ENCODE measurements at regions not wholly inside any gene's neighbourhood (a gene's known extent, or its start where the extent isn't known, plus 50 kb on each side); places are given as distances from the start of the nearest gene placed in this dataset.

GRCh38 chr2:216769626-216770025 lies 74.3 kb upstream of the IGFBP5 start:
- Histone ChIP-seq H3K4me1 (ENCODE audit: insufficient read depth) (peaks cover 13% of the 10 kb centered on the region), H3F3A (replicated peaks; ENCODE audit: low read depth) (no peaks in the 10 kb centered on the region), H3K4me3 (no peak overlapping the region), H3K4me2 (no peak overlapping the region), H3K79me2 (replicated peaks; ENCODE audit: insufficient read depth) (no peaks in the 10 kb centered on the region), H4K20me1 (replicated peaks; ENCODE audit: insufficient read depth) (no peaks in the 10 kb centered on the region), H2AFZ (no peak overlapping the region), H3K9me2 (ENCODE audit: insufficient read depth) (peaks cover 6% of the 10 kb centered on the region; the same call in 1 of the 2 replicates), H3K27me3 (ENCODE audit: insufficient read depth) (no peaks in the 10 kb centered on the region), H3K36me3 (ENCODE audit: insufficient read depth) (no peaks in the 10 kb centered on the region), H3K27ac (ENCODE audit: low read depth) (no peak overlapping the region)
- no peak overlapping the region for H3K4me3 Mint-ChIP-seq
- H3K27me3 Mint-ChIP-seq (ENCODE audit: insufficient read depth, low read depth, poor library complexity), result peaks cover 7% of the 10 kb centered on the region
- no peak for TF ChIP-seq CTCF (conservative IDR thresholded peaks at IDR 0.05; ENCODE audit: low read depth in 2 of 2)
- TF ChIP-seq ZNF114 (CRISPR knock-in tag; IDR thresholded peaks at IDR 0.05), result no peak
- TF ChIP-seq REST (IDR thresholded peaks at IDR 0.05; ENCODE audit: unreplicated experiment), result no peak
- TF ChIP-seq ZNF331 (CRISPR knock-in tag; IDR thresholded peaks at IDR 0.05; ENCODE audit: low read depth), result no peak
- TF ChIP-seq EZH2 (IDR thresholded peaks at IDR 0.05; ENCODE audit: low read depth, unreplicated experiment), result no peak
- no peak for TF ChIP-seq POLR2AphosphoS5 (IDR thresholded peaks at IDR 0.05; ENCODE audit: low read depth)
- TF ChIP-seq ZNF462 (CRISPR knock-in tag; IDR thresholded peaks at IDR 0.05), result no peak
- no peak for TF ChIP-seq EZH2phosphoT487 (IDR thresholded peaks at IDR 0.05; ENCODE audit: unreplicated experiment)
- TF ChIP-seq STAT1 (IDR thresholded peaks at IDR 0.05; ENCODE audit: unreplicated experiment), result no peak
- TF ChIP-seq NANOG (IDR thresholded peaks at IDR 0.05; ENCODE audit: borderline replicate concordance), result no peak
- TF ChIP-seq ETS1 (IDR thresholded peaks at IDR 0.05), result no peak
- peaks cover 2% of the 10 kb centered on the region; the same call in 1 of the 3 replicates for H3K9me3 Mint-ChIP-seq
- peaks cover 25% of the 10 kb centered on the region for H3K4me1 Mint-ChIP-seq
- H3K36me3 Mint-ChIP-seq (ENCODE audit: low read depth), result peaks cover 3% of the 10 kb centered on the region; the same call in 1 of the 3 replicates
- no peak for DNase-seq (ENCODE audit: low spot score)
- H3K27ac Mint-ChIP-seq, result no peak overlapping the region
- no peak for ATAC-seq

All from GM23338 (cell line).